ENCODE measurements at regions not wholly inside any gene's neighbourhood (a gene's known extent, or its start where the extent isn't known, plus 50 kb on each side); places are given as distances from the start of the nearest gene placed in this dataset.

- H3K4me3 ChIP-seq: no peak overlapping the region
- DNase-seq: no peak
- TF ChIP-seq CTCF (IDR thresholded peaks at IDR 0.05): no peak
- H3K36me3 ChIP-seq: no peaks in the 10 kb centered on the region
- no peaks in the 10 kb centered on the region for H3K27me3 ChIP-seq
- H3K27ac ChIP-seq: no peak overlapping the region
- H3K4me1 ChIP-seq: no peaks in the 10 kb centered on the region
- intact Hi-C loops (cut with DNase I): no loop called here
- H3K9ac ChIP-seq (ENCODE audit: low read depth in 2 of 2, low read length in 2 of 2): no peak overlapping the region
- no peaks in the 10 kb centered on the region for H3K9me3 ChIP-seq
Measured at GRCh38 chr13:26919732-26920131, 159.1 kb upstream of the GPR12 start.

GRCh38 chr13:26919311-26919710, 158.7 kb upstream of the GPR12 start:
- H3K9me3 ChIP-seq: no peaks in the 10 kb centered on the region
- DNase-seq: no peak
- H3K36me3 ChIP-seq: no peaks in the 10 kb centered on the region
- H3K27ac ChIP-seq: no peak overlapping the region
- H3K4me1 ChIP-seq: no peaks in the 10 kb centered on the region
- H3K4me3 ChIP-seq: no peak overlapping the region
- H3K27me3 ChIP-seq: no peaks in the 10 kb centered on the region
- no peak overlapping the region for H3K9ac ChIP-seq (ENCODE audit: low read depth in 2 of 2, low read length in 2 of 2)
- no peak for TF ChIP-seq CTCF (IDR thresholded peaks at IDR 0.05)
- intact Hi-C loops (cut with DNase I): no loop called here

GRCh38 chr13:26914624-26915023, 154.0 kb upstream of the GPR12 start:
- Histone ChIP-seq H3K27ac (no peak overlapping the region), H3K4me1 (no peaks in the 10 kb centered on the region), H3K4me3 (no peak overlapping the region), H3K9me3 (no peaks in the 10 kb centered on the region), H3K9ac (ENCODE audit: low read depth in 2 of 2, low read length in 2 of 2) (no peak overlapping the region), H3K27me3 (no peaks in the 10 kb centered on the region), H3K36me3 (no peaks in the 10 kb centered on the region)
- no peak for TF ChIP-seq CTCF (IDR thresholded peaks at IDR 0.05)
- no peak for DNase-seq
- intact Hi-C loops (cut with DNase I): no loop called here

GRCh38 chr13:26914148-26914547, 153.6 kb upstream of the GPR12 start:
- no peak for DNase-seq
- TF ChIP-seq CTCF (IDR thresholded peaks at IDR 0.05): no peak

GRCh38 chr13:26910754-26911465, 150.3 kb upstream of the GPR12 start:
- no peaks in the 10 kb centered on the region for H3K27me3 ChIP-seq
- no peaks in the 10 kb centered on the region for H3K9me3 ChIP-seq
- no peaks in the 10 kb centered on the region for H3K36me3 ChIP-seq
- no peak overlapping the region for H3K27ac ChIP-seq
- H3K9ac ChIP-seq (ENCODE audit: low read depth in 2 of 2, low read length in 2 of 2): no peak overlapping the region
- H3K4me1 ChIP-seq: no peaks in the 10 kb centered on the region
- no peak overlapping the region for H3K4me3 ChIP-seq
- intact Hi-C loops (cut with DNase I): no loop called here
- DNase-seq: no peak
- no peak for TF ChIP-seq CTCF (IDR thresholded peaks at IDR 0.05)

More at GRCh38 chr13:26914148-26914547, 153.6 kb upstream of the GPR12 start:
- intact Hi-C loops (cut with DNase I): no loop called here
- Histone ChIP-seq H3K27me3 (no peaks in the 10 kb centered on the region), H3K9me3 (no peaks in the 10 kb centered on the region), H3K4me1 (no peaks in the 10 kb centered on the region), H3K27ac (no peak overlapping the region), H3K9ac (ENCODE audit: low read depth in 2 of 2, low read length in 2 of 2) (no peak overlapping the region), H3K36me3 (no peaks in the 10 kb centered on the region), H3K4me3 (no peak overlapping the region)

Measured in colonic mucosa (tissue), 4 donors.